H1 (cell line): ENCODE measurements at regions not wholly inside any gene's neighbourhood (a gene's known extent, or its start where the extent isn't known, plus 50 kb on each side); places are given as distances from the start of the nearest gene placed in this dataset.

Experiments used
- CTCF ChIA-PET: fragments of 300-600 bp; sonication (Branson Sonifier 250); formaldehyde crosslinking; loops from one replicate; lab custom pipeline; 2021; ENCODE audit not compliant: partially characterized antibody; lab: Charles Lee
- POLR2A ChIA-PET: fragments of 300-600 bp; sonication (Branson Sonifier 250); formaldehyde crosslinking; loops from one replicate; lab custom pipeline; 2021; ENCODE audit warnings: inconsistent platforms; ENCODE audit not compliant: partially characterized antibody; lab: Charles Lee
- DNase-seq, 2 experiments: peaks; one replicate each; pipeline versions ENCODE4 v3.0.0 to v3.0.0-alpha.2; 2010 to 2022; ENCODE audit warnings: low spot score in 2 of 2, low read depth in 1 of 2, mixed read lengths in 1 of 2
- FAIRE-seq: peaks from 2 replicates; lab custom pipeline; 2011; peaks lifted over from hg19 to GRCh38; lab: Jason Lieb, UNC
- H2AFZ ChIP-seq: 2 replicates; pipeline ENCODE4 v1.8.1; 2012; ENCODE audit warnings: low read length, inconsistent platforms
- H2AK5ac ChIP-seq: 2 replicates; pipeline ENCODE4 v1.6.1; 2013; ENCODE audit warnings: low read depth, low read length
- H2BK120ac ChIP-seq: replicated peaks from 2 replicates; pipeline ENCODE3; 2013; ENCODE audit warnings: low read depth, low read length, inconsistent platforms
- H2BK12ac ChIP-seq: 2 replicates; pipeline ENCODE4 v1.6.1; 2013; ENCODE audit warnings: low read depth, low read length
- H2BK15ac ChIP-seq: 2 replicates; pipeline ENCODE4 v1.6.1; 2013; ENCODE audit warnings: low read length
- H2BK20ac ChIP-seq: 2 replicates; pipeline ENCODE4 v1.6.1; 2013; ENCODE audit warnings: low read length
- H2BK5ac ChIP-seq: 2 replicates; pipeline ENCODE4 v1.6.1; 2013; ENCODE audit warnings: low read depth, low read length
- H3K14ac ChIP-seq: 2 replicates; pipeline ENCODE4 v1.6.1; 2013; ENCODE audit warnings: inconsistent platforms; ENCODE audit not compliant: insufficient read length
- H3K18ac ChIP-seq: 2 replicates; pipeline ENCODE4 v1.6.1; 2013; ENCODE audit warnings: low read length; ENCODE audit errors: extremely low read depth
- H3K23ac ChIP-seq: 2 replicates; pipeline ENCODE4 v1.6.1; 2013; ENCODE audit warnings: inconsistent platforms; ENCODE audit not compliant: insufficient read length
- H3K23me2 ChIP-seq: 2 replicates; pipeline ENCODE4 v1.6.1; 2013; ENCODE audit warnings: low read depth, low read length
- H3K27ac ChIP-seq: 2 replicates; pipeline ENCODE4 v1.6.1; 2011; ENCODE audit warnings: low read depth, low read length, inconsistent platforms
- H3K27me3 ChIP-seq, 4 experiments: replicated peaks in 1 of 4; 1 replicate in 1 of 4; 2 replicates in 3 of 4; pipeline versions ENCODE4 v1.6.1 to v1.8.1; 2011 to 2013; ENCODE audit warnings: low read length in 3 of 4, mild to moderate bottlenecking in 3 of 4, inconsistent platforms in 2 of 4, mixed read lengths in 2 of 4, moderate library complexity in 1 of 4; ENCODE audit not compliant: control insufficient read depth in 3 of 4, insufficient read depth in 3 of 4; ENCODE audit errors: extremely low read depth in 1 of 4
- H3K36me3 ChIP-seq, 4 experiments: 2 replicates each; pipeline versions ENCODE4 v1.6.1 to v1.8.1; 2011 to 2013; ENCODE audit warnings: mild to moderate bottlenecking in 4 of 4, low read length in 3 of 4, moderate library complexity in 2 of 4, control low read depth in 1 of 4, inconsistent platforms in 1 of 4; ENCODE audit not compliant: insufficient read depth in 4 of 4, control insufficient read depth in 2 of 4
- H3K4ac ChIP-seq: replicated peaks from 2 replicates; pipeline ENCODE3; 2013; ENCODE audit warnings: low read length, low read depth, mixed read lengths, inconsistent platforms; ENCODE audit not compliant: insufficient read length
- H3K4me1 ChIP-seq, 4 experiments: replicated peaks in 1 of 4; 1 replicate in 1 of 4; 2 replicates in 3 of 4; pipeline versions ENCODE4 v1.6.1 to v1.8.1; 2011 to 2013; ENCODE audit warnings: low read length in 3 of 4, inconsistent platforms in 2 of 4, mixed read lengths in 1 of 4; ENCODE audit not compliant: insufficient read depth in 4 of 4, control insufficient read depth in 3 of 4
- H3K4me2 ChIP-seq, 2 experiments: 2 replicates each; pipeline versions ENCODE4 v1.6.1 to v1.8.1; 2011 to 2013; ENCODE audit warnings: low read depth in 2 of 2, low read length in 2 of 2, control low read depth in 1 of 2, inconsistent platforms in 1 of 2, mild to moderate bottlenecking in 1 of 2; ENCODE audit not compliant: insufficient read depth in 1 of 2
- H3K4me3 ChIP-seq, 4 experiments: fragments of 200-600, 300-600 bp in 1 of 4; sonication (generic), shearing (Covaris generic), sonication (Bioruptor Twin) in 1 of 4; 2 replicates each; pipeline versions ENCODE4 v1.5.1 to v1.8.1; 2011 to 2016; ENCODE audit warnings: low read length in 4 of 4, low read depth in 3 of 4, control low read depth in 2 of 4, inconsistent platforms in 2 of 4, mild to moderate bottlenecking in 2 of 4, mixed read lengths in 1 of 4, moderate library complexity in 1 of 4; ENCODE audit not compliant: insufficient read depth in 2 of 4; ENCODE audit errors: extremely low read depth in 1 of 4
- H3K56ac ChIP-seq: replicated peaks from 2 replicates; pipeline ENCODE3; 2013; ENCODE audit warnings: low read depth, mild to moderate bottlenecking, mixed read lengths, low read length, inconsistent platforms; ENCODE audit not compliant: insufficient read length
- H3K79me1 ChIP-seq: 2 replicates; pipeline ENCODE4 v1.6.1; 2013; ENCODE audit warnings: low read depth, low read length, control low read depth
- H3K79me2 ChIP-seq, 2 experiments: 2 replicates each; pipeline versions ENCODE4 v1.6.1 to v1.8.1; 2012 to 2013; ENCODE audit warnings: low read length in 2 of 2, mild to moderate bottlenecking in 2 of 2, inconsistent platforms in 1 of 2; ENCODE audit not compliant: insufficient read depth in 2 of 2, control insufficient read depth in 1 of 2
- H3K9ac ChIP-seq, 4 experiments: replicated peaks in 1 of 4; 1 replicate in 1 of 4; 2 replicates in 3 of 4; pipeline versions ENCODE4 v1.6.1 to v1.8.1; 2011 to 2013; ENCODE audit warnings: low read depth in 3 of 4, low read length in 3 of 4, control low read depth in 2 of 4, mild to moderate bottlenecking in 2 of 4, moderate library complexity in 2 of 4, inconsistent platforms in 1 of 4; ENCODE audit errors: extremely low read depth in 1 of 4
- H3K9me3 ChIP-seq, 2 experiments: 2 replicates each; pipeline versions ENCODE4 v1.6.1 to v1.8.1; 2012 to 2013; ENCODE audit warnings: mild to moderate bottlenecking in 2 of 2, moderate library complexity in 2 of 2, control low read depth in 1 of 2, inconsistent platforms in 1 of 2, low read depth in 1 of 2, low read length in 1 of 2, mixed read lengths in 1 of 2; ENCODE audit not compliant: insufficient read depth in 2 of 2
- H4K20me1 ChIP-seq, 2 experiments: replicated peaks in 1 of 2; 2 replicates each; pipeline versions ENCODE3 to v1.8.1; 2011 to 2013; ENCODE audit warnings: inconsistent platforms in 2 of 2, low read length in 2 of 2, mild to moderate bottlenecking in 1 of 2; ENCODE audit not compliant: insufficient read depth in 2 of 2, control insufficient read depth in 1 of 2
- H4K5ac ChIP-seq: 2 replicates; pipeline ENCODE4 v1.6.1; 2013; ENCODE audit warnings: low read length, low read depth, mixed read lengths, inconsistent platforms; ENCODE audit not compliant: insufficient read length
- H4K8ac ChIP-seq: 2 replicates; pipeline ENCODE4 v1.8.0; 2013; ENCODE audit warnings: mild to moderate bottlenecking, moderate library complexity, low read length, inconsistent platforms; ENCODE audit not compliant: insufficient read depth; ENCODE audit errors: extremely low read depth
- H4K91ac ChIP-seq: replicated peaks from 2 replicates; pipeline ENCODE3; 2013; ENCODE audit warnings: low read length, mixed read lengths, inconsistent platforms; ENCODE audit not compliant: insufficient read length
- GABPA ChIP-seq: IDR thresholded peaks from 2 replicates; pipeline ENCODE4 v1.6.1; 2011; ENCODE audit warnings: mild to moderate bottlenecking, low read length, moderate library complexity, borderline replicate concordance; ENCODE audit not compliant: insufficient read depth
- KDM1A ChIP-seq: fragments of 200-600, 300-600 bp; sonication (generic); IDR thresholded peaks from 2 replicates; pipeline ENCODE4 v1.7.1; 2016; ENCODE audit warnings: mild to moderate bottlenecking, low read length, borderline replicate concordance
- RAD21 ChIP-seq, 2 experiments: IDR thresholded peaks in 1 of 2; conservative IDR thresholded peaks in 1 of 2; 2 replicates each; pipeline ENCODE4 v1.6.1; 2011; ENCODE audit warnings: low read depth in 2 of 2, low read length in 2 of 2, improper control_type of control experiment in 1 of 2, inconsistent platforms in 1 of 2, mild to moderate bottlenecking in 1 of 2, moderate library complexity in 1 of 2
- RBBP5 ChIP-seq: IDR thresholded peaks from 2 replicates; pipeline ENCODE4 v1.7.1; 2012; ENCODE audit warnings: low read depth, mild to moderate bottlenecking, inconsistent platforms, low read length, moderate library complexity, borderline replicate concordance
- WGBS, 2 experiments: shearing (Covaris generic) in 1 of 2; methylation state at CpG; one replicate each; pipeline versions ENCODE4 v1.1.6 to v1.1.7; 2013 to 2015; ENCODE audit warnings: low lambda C conversion rate in 2 of 2, mixed read lengths in 2 of 2, inconsistent platforms in 1 of 2, low coverage in 1 of 2, missing lambda C conversion rate in 1 of 2; ENCODE audit not compliant: insufficient replicate concordance in 2 of 2, insufficient coverage in 1 of 2, insufficient read length in 1 of 2; ENCODE audit errors: extremely low coverage in 1 of 2, missing lambda C conversion rate in 1 of 2; 5-methylcytosine and 5-hydroxymethylcytosine counted together
- TF ChIP-seq, protein P1 (sequence below), 3 experiments: IDR thresholded peaks; 1 replicate in 2 of 3; 2 replicates in 1 of 3; pipeline versions ENCODE4 v1.5.1 to v1.6.1; 2011; ENCODE audit warnings: low read length in 3 of 3, mild to moderate bottlenecking in 3 of 3, inconsistent platforms in 2 of 3, low read depth in 1 of 3, moderate library complexity in 1 of 3; ENCODE audit not compliant: insufficient read depth in 1 of 3; ENCODE audit errors: control extremely low read depth in 1 of 3
- TF ChIP-seq, protein P2 (sequence below): IDR thresholded peaks from 2 replicates; pipeline ENCODE4 v1.6.1; 2012; ENCODE audit warnings: inconsistent platforms

DNA sequence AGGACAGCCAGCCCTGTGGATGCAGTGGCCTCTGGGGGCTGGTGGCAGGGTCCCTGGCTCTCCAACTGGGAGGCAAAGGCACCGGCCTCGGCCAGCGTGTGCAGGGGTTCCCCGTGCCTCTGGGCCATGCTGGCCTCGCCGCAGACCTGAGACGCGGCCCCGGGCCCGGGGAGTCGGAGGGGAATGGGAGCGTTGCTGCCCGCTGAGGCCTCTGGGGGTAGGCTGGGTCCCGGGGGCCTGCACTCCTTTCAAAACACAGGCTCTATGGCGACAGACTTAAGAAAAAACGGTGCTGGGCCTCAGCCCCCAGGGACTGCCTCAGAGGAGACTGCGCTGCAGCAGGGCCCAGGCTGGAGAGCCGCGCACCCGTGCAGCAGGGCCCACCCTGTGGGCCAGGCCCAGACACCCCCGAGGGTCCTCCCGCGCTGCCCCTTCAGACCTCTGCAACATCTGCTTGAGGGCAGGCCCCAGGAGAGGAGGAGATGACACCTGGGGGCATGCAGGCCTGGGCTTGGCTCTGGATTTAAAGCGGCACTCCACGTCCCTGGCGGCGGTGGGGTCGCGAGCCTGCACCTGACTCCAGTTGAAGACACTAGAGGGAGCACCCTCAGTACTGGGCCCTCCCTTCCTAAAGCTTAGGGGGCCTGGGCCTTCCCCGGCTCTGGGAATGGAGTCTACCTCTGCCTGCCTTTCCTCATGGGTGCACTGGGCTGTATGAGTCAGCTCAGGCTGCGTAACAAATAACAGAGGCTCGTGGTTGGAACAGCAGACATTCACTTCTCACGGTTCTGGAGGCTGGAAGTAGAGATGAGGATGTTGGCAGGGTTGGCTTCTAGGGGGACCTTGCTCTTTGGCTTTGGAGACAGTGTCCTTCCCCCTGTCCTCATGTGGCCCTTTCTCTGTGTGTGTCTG, 117.4 kb upstream of the RPS6KA2 start:
- no peak overlapping the region for H4K5ac ChIP-seq
- H2BK15ac ChIP-seq = no peak overlapping the region
- peaks cover 0 to 15% (median 6%) of the 10 kb centered on the region in 4 experiments; a peak in 6 of 7 replicates for H3K4me1 ChIP-seq
- H3K36me3 ChIP-seq = no peaks in the 10 kb centered on the region
- H3K4me3 ChIP-seq = no peak overlapping the region
- no peak overlapping the region for H2BK120ac ChIP-seq
- DNase-seq (peak in 1 of 2 experiments; percentile 67), FAIRE-seq (no peak)
- 0 out of 4 replicates have a peak, but pooled peaks cover 0 to 2% of the 10 kb centered on the region in 2 experiments for H3K9me3 ChIP-seq
- no peaks in the 10 kb centered on the region for H3K79me1 ChIP-seq
- H4K8ac ChIP-seq = peak overlapping the region; percentile 58; the same call in 1 of the 2 replicates
- H3K18ac ChIP-seq = no peak overlapping the region
- H3K56ac ChIP-seq = no peak overlapping the region
- H3K23ac ChIP-seq = no peak overlapping the region
- no peak overlapping the region for H2BK20ac ChIP-seq
- H3K4ac ChIP-seq = no peak overlapping the region
- no peak for TF ChIP-seq RBBP5
- TF ChIP-seq, protein P1, sequence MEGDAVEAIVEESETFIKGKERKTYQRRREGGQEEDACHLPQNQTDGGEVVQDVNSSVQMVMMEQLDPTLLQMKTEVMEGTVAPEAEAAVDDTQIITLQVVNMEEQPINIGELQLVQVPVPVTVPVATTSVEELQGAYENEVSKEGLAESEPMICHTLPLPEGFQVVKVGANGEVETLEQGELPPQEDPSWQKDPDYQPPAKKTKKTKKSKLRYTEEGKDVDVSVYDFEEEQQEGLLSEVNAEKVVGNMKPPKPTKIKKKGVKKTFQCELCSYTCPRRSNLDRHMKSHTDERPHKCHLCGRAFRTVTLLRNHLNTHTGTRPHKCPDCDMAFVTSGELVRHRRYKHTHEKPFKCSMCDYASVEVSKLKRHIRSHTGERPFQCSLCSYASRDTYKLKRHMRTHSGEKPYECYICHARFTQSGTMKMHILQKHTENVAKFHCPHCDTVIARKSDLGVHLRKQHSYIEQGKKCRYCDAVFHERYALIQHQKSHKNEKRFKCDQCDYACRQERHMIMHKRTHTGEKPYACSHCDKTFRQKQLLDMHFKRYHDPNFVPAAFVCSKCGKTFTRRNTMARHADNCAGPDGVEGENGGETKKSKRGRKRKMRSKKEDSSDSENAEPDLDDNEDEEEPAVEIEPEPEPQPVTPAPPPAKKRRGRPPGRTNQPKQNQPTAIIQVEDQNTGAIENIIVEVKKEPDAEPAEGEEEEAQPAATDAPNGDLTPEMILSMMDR (IDR thresholded peaks at IDR 0.05; ENCODE audit: control extremely low read depth in 1 of 3, insufficient read depth in 1 of 3, low read depth in 1 of 3, low read length in 3 of 3) = peak; percentile 39 to 53 (median 41)
- TF ChIP-seq, protein P2, sequence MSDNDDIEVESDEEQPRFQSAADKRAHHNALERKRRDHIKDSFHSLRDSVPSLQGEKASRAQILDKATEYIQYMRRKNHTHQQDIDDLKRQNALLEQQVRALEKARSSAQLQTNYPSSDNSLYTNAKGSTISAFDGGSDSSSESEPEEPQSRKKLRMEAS = peak; percentile 39; the same call in 1 of the 2 replicates
- no peak for TF ChIP-seq GABPA
- peak; percentile 21 to 45; a peak in 2 of 4 replicates for TF ChIP-seq RAD21 (IDR thresholded peaks at IDR 0.05 in 1 of 2, conservative IDR thresholded peaks at IDR 0.05 in 1 of 2; ENCODE audit: low read depth in 2 of 2, low read length in 2 of 2)
- TF ChIP-seq KDM1A = peak; percentile 84; the same call in 1 of the 2 replicates
- H3K23me2 ChIP-seq = no peaks in the 10 kb centered on the region
- no peak overlapping the region for H4K91ac ChIP-seq
- H2BK12ac ChIP-seq = peak overlapping the region; percentile 23; the same call in 1 of the 2 replicates
- H3K4me2 ChIP-seq = no peak overlapping the region
- H3K27ac ChIP-seq = no peak overlapping the region
- H2AK5ac ChIP-seq = no peak overlapping the region
- H3K14ac ChIP-seq = no peak overlapping the region
- H2BK5ac ChIP-seq = no peak overlapping the region
- H3K79me2 ChIP-seq = no peaks in the 10 kb centered on the region
- CTCF ChIA-PET = interaction anchor here (0.8 to 4.0 kb wide), 6 partner anchors 9 to 30 kb away, joined by 3 to 33 read pairs (median 3); no protein-coding TSS in a partner anchor
- peaks cover 0 to 2% of the 10 kb centered on the region in 2 experiments for H4K20me1 ChIP-seq
- no peak overlapping the region for H3K9ac ChIP-seq
- POLR2A ChIA-PET = interaction anchor here (0.6 kb wide), 1 partner anchor 372 kb away, joined by 3 read pairs; no protein-coding TSS in a partner anchor
- H2AFZ ChIP-seq = no peak overlapping the region
- 89% methylated on average over 29 of the region's 33 CpGs; no CpG with 5 or more reads in 1 of the 2 experiments for WGBS, 2 experiments
- no peaks in the 10 kb centered on the region for H3K27me3 ChIP-seq
